HG03175 (cell line): ENCODE measurements at regions not wholly inside any gene's neighbourhood (a gene's known extent, or its start where the extent isn't known, plus 50 kb on each side); places are given as distances from the start of the nearest gene placed in this dataset.

Experiments
- ATAC-seq: cut with Tn5 transposase; IDR thresholded peaks from one replicate; pipeline ENCODE4 v1.9.1; 2021; ENCODE audit warnings: mild to moderate bottlenecking, moderate library complexity; ENCODE audit not compliant: unreplicated experiment

- no peak for ATAC-seq
Observed at GRCh38 chr9:86663905-86664304, 283.4 kb downstream of the GAS1 start.

GRCh38 chr9:86662890-86663468, 284.3 kb downstream of the GAS1 start:
- ATAC-seq: no peak

- no peak for ATAC-seq
Observed at GRCh38 chr9:86660146-86660943, 287.0 kb downstream of the GAS1 start.

GRCh38 chr9:86659413-86660046, 287.8 kb downstream of the GAS1 start:
- ATAC-seq: no peak

GRCh38 chr9:86655147-86655546, 292.2 kb downstream of the GAS1 start:
- ATAC-seq: no peak

- no peak for ATAC-seq
Observed at GRCh38 chr9:86653466-86653865, 293.8 kb downstream of the GAS1 start.

GRCh38 chr9:86652736-86653135, 294.6 kb downstream of the GAS1 start:
- no peak for ATAC-seq

- no peak for ATAC-seq
Observed at GRCh38 chr9:86649913-86650312, 295.7 kb upstream of the TUT7 start.

GRCh38 chr9:86648828-86649170, 294.6 kb upstream of the TUT7 start:
- ATAC-seq: no peak

GRCh38 chr9:86648156-86648827, 294.1 kb upstream of the TUT7 start:
- ATAC-seq: no peak

- no peak for ATAC-seq
Observed at GRCh38 chr9:86645303-86645702, 291.1 kb upstream of the TUT7 start.

- ATAC-seq: no peak
Observed at GRCh38 chr9:86644675-86645034, 290.4 kb upstream of the TUT7 start.

GRCh38 chr9:86643946-86644674, 289.9 kb upstream of the TUT7 start:
- no peak for ATAC-seq

GRCh38 chr9:86642721-86643120, 288.5 kb upstream of the TUT7 start:
- ATAC-seq: no peak

GRCh38 chr9:86641970-86642369, 287.8 kb upstream of the TUT7 start:
- no peak for ATAC-seq

GRCh38 chr9:86639899-86640379, 285.7 kb upstream of the TUT7 start:
- no peak for ATAC-seq

GRCh38 chr9:86639287-86639686, 285.1 kb upstream of the TUT7 start:
- no peak for ATAC-seq

GRCh38 chr9:86638109-86638508, 283.9 kb upstream of the TUT7 start:
- no peak for ATAC-seq

GRCh38 chr9:86637515-86637914, 283.3 kb upstream of the TUT7 start:
- no peak for ATAC-seq

GRCh38 chr9:86636519-86636918, 282.3 kb upstream of the TUT7 start:
- ATAC-seq: no peak

GRCh38 chr9:86636038-86636437, 281.8 kb upstream of the TUT7 start:
- ATAC-seq: no peak
